GM21528 (cell line): ENCODE measurements at regions not wholly inside any gene's neighbourhood (a gene's known extent, or its start where the extent isn't known, plus 50 kb on each side); places are given as distances from the start of the nearest gene placed in this dataset.
"Not testable (repeated sequence)": the region's sequence is repeated elsewhere in the genome, so short reads cannot be mapped to it uniquely, and the experiment has no call there.

Source experiments
- ATAC-seq: cut with Tn5 transposase; IDR thresholded peaks from one replicate; pipeline ENCODE4 v1.9.1; 2021; ENCODE audit warnings: mild to moderate bottlenecking, moderate library complexity; ENCODE audit not compliant: unreplicated experiment, low FRiP score

GRCh38 chr6:150456466-150456865 is 87.7 kb downstream of the IYD start:
- no peak for ATAC-seq

- no peak for ATAC-seq
These were observed 88.3 kb downstream of the IYD start for GRCh38 chr6:150456902-150457643.

- ATAC-seq = no peak
These were observed 89.8 kb downstream of the IYD start for GRCh38 chr6:150458579-150458978.

GRCh38 chr6:150463852-150464251 is 95.0 kb downstream of the IYD start:
- ATAC-seq = no peak

GRCh38 chr6:150464966-150465365 is 96.2 kb downstream of the IYD start:
- no peak for ATAC-seq

GRCh38 chr6:150465610-150466009 is 96.8 kb downstream of the IYD start:
- no peak for ATAC-seq

- ATAC-seq = no peak
These were observed 97.4 kb downstream of the IYD start for GRCh38 chr6:150466196-150466595.

- ATAC-seq = no peak
These were observed 101.3 kb downstream of the IYD start for GRCh38 chr6:150470131-150470530.

- ATAC-seq = no peak
These were observed 102.3 kb downstream of the IYD start for GRCh38 chr6:150470960-150471665.

- ATAC-seq = no peak
These were observed 110.1 kb downstream of the IYD start for GRCh38 chr6:150478656-150479545.

- ATAC-seq = no peak
These were observed 114.1 kb downstream of the IYD start for GRCh38 chr6:150482883-150483409.

GRCh38 chr6:150485161-150485958 is 114.3 kb upstream of the PLEKHG1 start:
- no peak for ATAC-seq

- no peak for ATAC-seq
These were observed 113.6 kb upstream of the PLEKHG1 start for GRCh38 chr6:150486048-150486447.

- ATAC-seq = no peak
These were observed 109.1 kb upstream of the PLEKHG1 start for GRCh38 chr6:150490586-150490985.

- ATAC-seq = peak; percentile 93
These were observed 108.4 kb upstream of the PLEKHG1 start for GRCh38 chr6:150491131-150491810.

- peak; percentile 23 for ATAC-seq
These were observed 107.9 kb upstream of the PLEKHG1 start for GRCh38 chr6:150491811-150492172.

- ATAC-seq = no peak
These were observed 107.2 kb upstream of the PLEKHG1 start for GRCh38 chr6:150492507-150492906.

GRCh38 chr6:150492941-150493340 is 106.7 kb upstream of the PLEKHG1 start:
- ATAC-seq = no peak

GRCh38 chr6:150493552-150493951 is 106.1 kb upstream of the PLEKHG1 start:
- not testable (repeated sequence) for ATAC-seq
